PC-9 (cell line): ENCODE measurements at regions not wholly inside any gene's neighbourhood (a gene's known extent, or its start where the extent isn't known, plus 50 kb on each side); places are given as distances from the start of the nearest gene placed in this dataset.

Experiments used
- BruUV-seq: library from RNA; stranded (reverse); fragments of 400-500 nt; replicated peaks from 2 replicates; lab custom pipeline; 2021; lab: Mats Ljungman, UMichigan
- CTCF ChIA-PET: fragments of 300-600 bp; sonication (Branson Sonifier 250); formaldehyde crosslinking; loops from one replicate; lab custom pipeline; 2022; ENCODE audit warnings: antibody characterized with exemption; lab: Charles Lee
- POLR2A ChIA-PET: fragments of 300-600 bp; sonication (Branson Sonifier 250); formaldehyde crosslinking; loops from one replicate; lab custom pipeline; 2022; ENCODE audit warnings: antibody characterized with exemption; ENCODE audit not compliant: unreplicated experiment; lab: Charles Lee
- DNase-seq, 2 experiments: peaks; one replicate each; pipeline versions ENCODE4 v3.0.0 to v3.0.0-alpha.2; 2015 to 2022; ENCODE audit warnings: mixed read lengths in 1 of 2
- H2AFZ ChIP-seq: fragments of 200-600 bp; sonication (generic); 2 replicates; pipeline ENCODE4 v1.8.1; 2017; ENCODE audit warnings: antibody characterized with exemption
- H3F3A ChIP-seq: fragments of 200-600 bp; sonication (generic); 2 replicates; pipeline ENCODE4 v1.8.1; 2017; ENCODE audit warnings: antibody characterized with exemption, mild to moderate bottlenecking, low read depth; ENCODE audit not compliant: insufficient read depth
- H3K27ac ChIP-seq: fragments of 200-600 bp; sonication (generic); 2 replicates; pipeline ENCODE4 v1.6.1; 2016; ENCODE audit warnings: mixed run types
- H3K27me3 ChIP-seq: fragments of 200-600 bp; sonication (generic); 2 replicates; pipeline ENCODE4 v1.6.1; 2016; ENCODE audit warnings: low read depth, mixed run types; ENCODE audit not compliant: insufficient read depth
- H3K36me3 ChIP-seq: fragments of 200-600 bp; sonication (generic); 2 replicates; pipeline ENCODE4 v1.6.1; 2016; ENCODE audit warnings: low read depth, mixed run types
- H3K4me1 ChIP-seq: fragments of 200-600 bp; sonication (generic); replicated peaks from 2 replicates; pipeline ENCODE4 v1.6.1; 2016; ENCODE audit warnings: mixed run types; ENCODE audit not compliant: insufficient read depth
- H3K4me2 ChIP-seq: fragments of 200-600 bp; sonication (generic); 2 replicates; pipeline ENCODE4 v1.6.1; 2017; ENCODE audit warnings: mixed run types
- H3K4me3 ChIP-seq: fragments of 200-600 bp; sonication (generic); 2 replicates; pipeline ENCODE4 v1.6.1; 2016; ENCODE audit warnings: mixed run types
- H3K79me2 ChIP-seq: fragments of 200-600 bp; sonication (generic); 2 replicates; pipeline ENCODE4 v1.6.1; 2017; ENCODE audit warnings: low read depth, mixed run types
- H3K9me2 ChIP-seq: fragments of 200-600 bp; sonication (generic); 2 replicates; pipeline ENCODE4 v1.8.1; 2017; ENCODE audit warnings: mild to moderate bottlenecking; ENCODE audit not compliant: insufficient read depth
- H3K9me3 ChIP-seq: fragments of 200-600 bp; sonication (generic); 2 replicates; pipeline ENCODE4 v1.8.1; 2016; ENCODE audit warnings: low read depth; ENCODE audit not compliant: insufficient read depth
- H4K20me1 ChIP-seq: fragments of 200-600 bp; sonication (generic); 2 replicates; pipeline ENCODE4 v1.8.1; 2017; ENCODE audit not compliant: insufficient read depth
- CTCF ChIP-seq: fragments of 200-600 bp; sonication (generic); conservative IDR thresholded peaks from 2 replicates; pipeline ENCODE4 v1.6.1; 2017; ENCODE audit warnings: mixed run types, antibody characterized with exemption, mild to moderate bottlenecking, moderate library complexity
- EZH2 ChIP-seq: fragments of 200-600 bp; sonication (generic); IDR thresholded peaks from 2 replicates; pipeline ENCODE4 v1.8.0; 2017; ENCODE audit warnings: antibody characterized with exemption, low read depth
- intact Hi-C: fragments of 100-400 bp; cut with micrococcal nuclease; formaldehyde crosslinking; loops from one replicate; pipeline ENCODE4 v1.10.0; 2022; ENCODE audit not compliant: unreplicated experiment

- no peaks in the 10 kb centered on the region for H4K20me1 ChIP-seq
- H3K9me2 ChIP-seq = no peaks in the 10 kb centered on the region
- CTCF ChIA-PET = no interaction called here
- no peaks in the 10 kb centered on the region for H3F3A ChIP-seq
- no peak for TF ChIP-seq CTCF
- TF ChIP-seq EZH2 = no peak
- intact Hi-C loops = no loop called here
- no peaks in the 10 kb centered on the region for H3K9me3 ChIP-seq
- DNase-seq = no peak
- POLR2A ChIA-PET = no interaction called here
- no peaks in the 10 kb centered on the region for H3K4me1 ChIP-seq
- H3K27me3 ChIP-seq = no peaks in the 10 kb centered on the region
- BruUV-seq = no TSS peak
- no peak overlapping the region for H2AFZ ChIP-seq
- H3K4me3 ChIP-seq = no peak overlapping the region
- no peak overlapping the region for H3K27ac ChIP-seq
- H3K79me2 ChIP-seq = no peaks in the 10 kb centered on the region
- no peaks in the 10 kb centered on the region for H3K36me3 ChIP-seq
- no peak overlapping the region for H3K4me2 ChIP-seq
Observed at GRCh38 chr4:158327525-158327924, 117.2 kb downstream of the TMEM144 start.

- H3K9me2 ChIP-seq = no peaks in the 10 kb centered on the region
- no peaks in the 10 kb centered on the region for H3F3A ChIP-seq
- no peaks in the 10 kb centered on the region for H3K4me1 ChIP-seq
- no peak overlapping the region for H3K4me3 ChIP-seq
- no peaks in the 10 kb centered on the region for H3K79me2 ChIP-seq
- H3K9me3 ChIP-seq = no peaks in the 10 kb centered on the region
- H3K27me3 ChIP-seq = no peaks in the 10 kb centered on the region
- no peaks in the 10 kb centered on the region for H3K36me3 ChIP-seq
- ChIA-PET POLR2A (no interaction called here), CTCF (interaction anchor here (0.5 kb wide), 1 partner anchor 448 kb away, joined by 5 read pairs; no protein-coding TSS in a partner anchor)
- TF ChIP-seq EZH2 (no peak), CTCF (no peak)
- H2AFZ ChIP-seq = no peak overlapping the region
- no peak overlapping the region for H3K4me2 ChIP-seq
- intact Hi-C loops = no loop called here
- no peak for DNase-seq
- BruUV-seq = no TSS peak
- H4K20me1 ChIP-seq = no peaks in the 10 kb centered on the region
- H3K27ac ChIP-seq = no peak overlapping the region
Observed at GRCh38 chr4:158331863-158332262, 121.6 kb downstream of the TMEM144 start.

- no peaks in the 10 kb centered on the region for H3K4me1 ChIP-seq
- intact Hi-C loops = no loop called here
- no peaks in the 10 kb centered on the region for H4K20me1 ChIP-seq
- no peaks in the 10 kb centered on the region for H3K79me2 ChIP-seq
- H3F3A ChIP-seq = no peaks in the 10 kb centered on the region
- no peak overlapping the region for H3K4me2 ChIP-seq
- no peaks in the 10 kb centered on the region for H3K9me3 ChIP-seq
- H3K36me3 ChIP-seq = no peaks in the 10 kb centered on the region
- no peak for TF ChIP-seq CTCF
- TF ChIP-seq EZH2 = no peak
- no peaks in the 10 kb centered on the region for H3K27me3 ChIP-seq
- no peaks in the 10 kb centered on the region for H3K9me2 ChIP-seq
- CTCF ChIA-PET = no interaction called here
- H2AFZ ChIP-seq = no peak overlapping the region
- no TSS peak for BruUV-seq
- no peak overlapping the region for H3K27ac ChIP-seq
- DNase-seq = no peak
- H3K4me3 ChIP-seq = no peak overlapping the region
- POLR2A ChIA-PET = no interaction called here
Observed at GRCh38 chr4:158333820-158334219, 123.5 kb downstream of the TMEM144 start.
